ENCODE measurements at regions not wholly inside any gene's neighbourhood (a gene's known extent, or its start where the extent isn't known, plus 50 kb on each side); places are given as distances from the start of the nearest gene placed in this dataset.

DNA sequence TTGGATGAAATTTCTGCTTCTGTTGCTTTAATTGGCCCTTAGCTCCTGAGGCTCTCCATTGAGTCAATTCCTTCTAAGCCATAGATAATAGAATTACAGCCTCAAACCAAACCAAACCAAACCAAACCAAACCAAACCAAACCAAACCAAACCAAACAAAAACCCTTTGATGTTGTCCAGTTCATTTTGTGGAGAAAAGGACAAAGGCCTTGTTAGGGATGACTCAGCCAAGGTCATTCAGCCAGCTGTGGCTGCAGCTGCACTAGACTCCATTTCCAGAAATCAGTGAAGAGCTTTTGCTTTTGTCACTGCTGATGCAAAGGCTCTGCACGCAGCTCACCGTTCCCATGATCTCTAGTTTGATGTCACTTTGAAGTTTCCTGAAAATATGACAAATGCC lies 82.2 kb upstream of the RMST start:
- no peak for DNase-seq
- peaks cover 11% of the 10 kb centered on the region for H3K9me3 ChIP-seq (replicated peaks)
- H3K4me3 ChIP-seq: no peak overlapping the region
- H3K4me1 ChIP-seq: no peaks in the 10 kb centered on the region
- H3K27me3 ChIP-seq (ENCODE audit: low read depth): no peaks in the 10 kb centered on the region
- H3K36me3 ChIP-seq: no peaks in the 10 kb centered on the region
- TF ChIP-seq, protein P1, sequence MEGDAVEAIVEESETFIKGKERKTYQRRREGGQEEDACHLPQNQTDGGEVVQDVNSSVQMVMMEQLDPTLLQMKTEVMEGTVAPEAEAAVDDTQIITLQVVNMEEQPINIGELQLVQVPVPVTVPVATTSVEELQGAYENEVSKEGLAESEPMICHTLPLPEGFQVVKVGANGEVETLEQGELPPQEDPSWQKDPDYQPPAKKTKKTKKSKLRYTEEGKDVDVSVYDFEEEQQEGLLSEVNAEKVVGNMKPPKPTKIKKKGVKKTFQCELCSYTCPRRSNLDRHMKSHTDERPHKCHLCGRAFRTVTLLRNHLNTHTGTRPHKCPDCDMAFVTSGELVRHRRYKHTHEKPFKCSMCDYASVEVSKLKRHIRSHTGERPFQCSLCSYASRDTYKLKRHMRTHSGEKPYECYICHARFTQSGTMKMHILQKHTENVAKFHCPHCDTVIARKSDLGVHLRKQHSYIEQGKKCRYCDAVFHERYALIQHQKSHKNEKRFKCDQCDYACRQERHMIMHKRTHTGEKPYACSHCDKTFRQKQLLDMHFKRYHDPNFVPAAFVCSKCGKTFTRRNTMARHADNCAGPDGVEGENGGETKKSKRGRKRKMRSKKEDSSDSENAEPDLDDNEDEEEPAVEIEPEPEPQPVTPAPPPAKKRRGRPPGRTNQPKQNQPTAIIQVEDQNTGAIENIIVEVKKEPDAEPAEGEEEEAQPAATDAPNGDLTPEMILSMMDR (IDR thresholded peaks at IDR 0.05; ENCODE audit: borderline replicate concordance): no peak
- H3K27ac ChIP-seq (replicated peaks): no peak overlapping the region
- intact Hi-C loops (cut with micrococcal nuclease): no loop called here

GRCh38 chr12:97385121-97385520 lies 77.5 kb upstream of the RMST start:
- no peak overlapping the region for H3K27ac ChIP-seq (replicated peaks)
- H3K4me3 ChIP-seq: no peak overlapping the region
- no peaks in the 10 kb centered on the region for H3K4me1 ChIP-seq
- intact Hi-C loops (cut with micrococcal nuclease): no loop called here
- no peak for DNase-seq
- TF ChIP-seq, protein P1 (IDR thresholded peaks at IDR 0.05; ENCODE audit: borderline replicate concordance): no peak
- no peaks in the 10 kb centered on the region for H3K27me3 ChIP-seq (ENCODE audit: low read depth)
- H3K9me3 ChIP-seq (replicated peaks): peaks cover 11% of the 10 kb centered on the region
- no peaks in the 10 kb centered on the region for H3K36me3 ChIP-seq

GRCh38 chr12:97386133-97386581 lies 76.4 kb upstream of the RMST start:
- H3K27me3 ChIP-seq (ENCODE audit: low read depth): no peaks in the 10 kb centered on the region
- TF ChIP-seq, protein P1 (IDR thresholded peaks at IDR 0.05; ENCODE audit: borderline replicate concordance): no peak
- H3K4me1 ChIP-seq: no peaks in the 10 kb centered on the region
- no peak for DNase-seq
- H3K9me3 ChIP-seq (replicated peaks): peaks cover 11% of the 10 kb centered on the region
- intact Hi-C loops (cut with micrococcal nuclease): no loop called here
- no peak overlapping the region for H3K27ac ChIP-seq (replicated peaks)
- H3K4me3 ChIP-seq: no peak overlapping the region
- no peaks in the 10 kb centered on the region for H3K36me3 ChIP-seq

GRCh38 chr12:97387844-97388243 lies 74.8 kb upstream of the RMST start:
- H3K36me3 ChIP-seq: no peaks in the 10 kb centered on the region
- H3K27ac ChIP-seq (replicated peaks): no peak overlapping the region
- H3K4me1 ChIP-seq: no peaks in the 10 kb centered on the region
- DNase-seq: no peak
- TF ChIP-seq, protein P1 (IDR thresholded peaks at IDR 0.05; ENCODE audit: borderline replicate concordance): no peak
- H3K4me3 ChIP-seq: no peak overlapping the region
- intact Hi-C loops (cut with micrococcal nuclease): no loop called here
- H3K9me3 ChIP-seq (replicated peaks): peaks cover 10% of the 10 kb centered on the region
- H3K27me3 ChIP-seq (ENCODE audit: low read depth): no peaks in the 10 kb centered on the region

DNA sequence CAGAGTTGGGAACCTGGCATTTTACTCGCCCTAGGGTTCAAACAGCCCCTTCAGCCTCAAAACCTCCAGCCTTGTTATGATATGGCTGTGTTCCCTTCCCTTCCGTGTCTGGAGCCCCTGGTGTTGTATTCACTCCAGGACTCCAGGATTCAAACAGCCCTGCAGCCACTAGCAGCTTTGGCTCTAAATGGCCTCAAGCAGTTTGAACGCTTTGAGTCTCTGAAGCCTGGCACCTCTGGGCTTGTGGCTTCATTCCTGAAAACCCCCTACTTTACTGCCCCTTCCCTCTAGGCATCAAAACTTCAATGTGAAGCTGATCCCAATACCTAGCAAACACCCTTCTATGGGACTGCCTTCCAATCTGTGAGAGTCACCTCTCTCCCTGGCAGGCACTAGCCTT lies 67.9 kb upstream of the RMST start:
- intact Hi-C loops (cut with micrococcal nuclease): no loop called here
- Histone ChIP-seq H3K9me3 (replicated peaks) (no peaks in the 10 kb centered on the region), H3K27ac (replicated peaks) (no peak overlapping the region), H3K27me3 (ENCODE audit: low read depth) (peaks cover 10% of the 10 kb centered on the region), H3K36me3 (no peaks in the 10 kb centered on the region), H3K4me1 (no peaks in the 10 kb centered on the region), H3K4me3 (no peak overlapping the region)
- TF ChIP-seq, protein P1 (IDR thresholded peaks at IDR 0.05; ENCODE audit: borderline replicate concordance): no peak
- no peak for DNase-seq

DNA sequence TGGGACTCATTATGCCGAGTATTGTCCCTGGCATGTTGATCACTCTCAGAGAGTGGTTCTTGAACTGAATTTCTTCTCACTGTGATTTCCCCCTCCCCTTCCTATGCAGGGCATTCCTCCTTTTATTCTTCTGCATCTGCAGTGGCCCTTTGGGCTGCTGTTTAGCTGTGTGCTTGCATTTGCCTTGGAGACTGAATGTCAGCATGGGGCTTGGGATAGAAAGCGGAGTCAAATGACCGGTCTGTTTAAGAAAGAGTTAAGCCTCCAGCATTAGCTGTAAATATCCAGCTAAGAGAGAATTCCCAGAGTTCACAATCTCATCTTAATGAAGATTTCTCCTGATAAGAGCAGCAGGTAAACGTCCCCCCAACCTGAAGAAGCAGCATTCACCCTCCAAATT lies 65.6 kb upstream of the RMST start:
- intact Hi-C loops (cut with micrococcal nuclease): no loop called here
- H3K4me1 ChIP-seq: no peaks in the 10 kb centered on the region
- H3K36me3 ChIP-seq: no peaks in the 10 kb centered on the region
- TF ChIP-seq, protein P1 (IDR thresholded peaks at IDR 0.05; ENCODE audit: borderline replicate concordance): no peak
- DNase-seq: no peak
- H3K27me3 ChIP-seq (ENCODE audit: low read depth): peaks cover 10% of the 10 kb centered on the region
- H3K4me3 ChIP-seq: no peak overlapping the region
- H3K9me3 ChIP-seq (replicated peaks): no peaks in the 10 kb centered on the region
- H3K27ac ChIP-seq (replicated peaks): no peak overlapping the region
